Urothelium cell line (cell line): ENCODE measurements at regions not wholly inside any gene's neighbourhood (a gene's known extent, or its start where the extent isn't known, plus 50 kb on each side); places are given as distances from the start of the nearest gene placed in this dataset.

Experiments used
- DNase-seq: peaks from one replicate; pipeline ENCODE4 v3.0.0; 2011; ENCODE audit warnings: low spot score, mixed read lengths
- FAIRE-seq: peaks from 2 replicates; lab custom pipeline; 2011; peaks lifted over from hg19 to GRCh38; lab: Jason Lieb, UNC

DNA sequence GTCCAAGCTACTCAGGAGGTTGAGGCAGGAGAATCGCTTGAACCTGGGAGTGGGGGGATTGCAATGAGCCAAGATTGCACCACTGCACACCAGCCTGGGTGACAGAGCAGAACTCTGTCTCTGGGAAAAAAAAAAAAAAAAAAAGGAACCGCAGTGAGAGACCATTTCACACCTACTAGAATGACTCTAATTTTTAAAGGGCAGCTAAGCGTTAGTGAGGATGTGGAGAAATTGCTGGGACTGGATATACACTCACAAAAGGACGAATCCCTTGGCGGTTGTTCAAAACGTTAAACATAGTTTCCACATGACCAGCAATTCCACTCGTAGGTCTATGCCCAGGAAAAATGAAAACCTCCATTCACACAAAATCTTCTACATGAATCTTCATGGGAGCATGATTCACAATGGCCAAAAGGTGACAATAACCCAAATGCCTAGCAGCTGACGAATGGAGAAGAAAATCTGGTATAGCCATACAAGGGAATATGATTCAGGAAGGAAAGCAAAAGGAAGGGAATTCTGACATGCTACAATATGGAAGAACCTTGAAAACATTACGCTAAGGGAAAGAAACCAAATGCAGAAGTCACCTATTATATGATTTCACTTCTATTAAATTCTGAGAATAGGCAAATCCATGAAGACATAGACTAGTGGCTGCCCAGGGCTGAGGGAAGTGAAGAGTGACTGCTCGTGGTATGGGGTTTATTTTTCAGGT is 127.0 kb downstream of the CHSY1 start:
- DNase-seq (peak; percentile 49), FAIRE-seq (no peak)

DNA sequence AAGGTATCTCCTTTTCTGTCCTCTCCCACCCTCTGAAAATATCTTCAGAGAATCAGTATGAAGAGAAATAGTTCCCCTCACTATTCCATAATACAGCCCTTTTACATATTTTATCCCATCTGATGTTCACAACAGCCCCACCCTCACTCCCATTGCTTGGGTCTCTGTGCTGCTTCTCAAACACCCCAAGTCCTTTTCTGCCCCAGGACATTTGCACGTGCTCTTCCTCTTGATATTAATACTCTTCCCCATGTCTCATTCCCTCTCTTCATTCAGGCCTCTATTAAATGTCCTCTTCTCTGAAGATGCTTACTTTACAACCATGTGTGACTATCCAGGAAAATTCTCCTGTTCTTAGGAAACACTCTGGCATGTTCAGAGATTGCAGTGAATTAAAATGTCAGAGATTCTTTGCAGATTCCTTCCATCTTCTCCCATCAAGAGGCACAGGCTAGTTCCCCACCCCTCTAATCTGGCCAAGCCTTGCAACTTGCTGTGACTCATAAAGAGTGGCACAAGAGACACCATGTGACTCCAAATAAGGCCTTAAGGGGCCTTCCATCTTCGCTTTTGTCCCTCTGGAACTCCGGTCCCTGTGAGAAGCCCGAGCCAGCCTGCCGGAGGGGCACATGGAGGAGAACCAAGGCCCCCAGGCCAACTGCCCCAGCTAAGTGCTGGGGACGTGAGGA is 128.5 kb downstream of the CHSY1 start:
- FAIRE-seq (no peak), DNase-seq (no peak)

DNA sequence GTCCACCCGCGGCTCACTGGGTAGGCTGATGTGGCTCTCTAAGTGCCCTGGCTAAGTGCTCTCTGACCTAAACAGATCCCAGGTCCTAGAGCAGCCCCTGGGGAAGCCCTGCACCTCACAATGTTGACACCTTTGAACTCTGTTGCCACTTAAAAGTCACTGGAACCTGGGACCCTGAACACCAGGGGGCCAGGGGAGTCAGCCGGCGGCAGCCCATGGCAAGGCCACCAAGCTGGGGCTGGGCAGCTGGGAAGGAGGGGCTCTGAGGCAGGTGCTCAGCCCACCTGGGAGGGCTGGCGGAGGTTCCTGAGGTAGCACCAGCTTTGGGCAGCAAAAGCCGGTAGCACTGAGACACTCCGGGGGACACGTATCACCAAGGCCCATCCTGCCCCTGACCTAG is 129.0 kb downstream of the CHSY1 start:
- DNase-seq (no peak), FAIRE-seq (no peak)

DNA sequence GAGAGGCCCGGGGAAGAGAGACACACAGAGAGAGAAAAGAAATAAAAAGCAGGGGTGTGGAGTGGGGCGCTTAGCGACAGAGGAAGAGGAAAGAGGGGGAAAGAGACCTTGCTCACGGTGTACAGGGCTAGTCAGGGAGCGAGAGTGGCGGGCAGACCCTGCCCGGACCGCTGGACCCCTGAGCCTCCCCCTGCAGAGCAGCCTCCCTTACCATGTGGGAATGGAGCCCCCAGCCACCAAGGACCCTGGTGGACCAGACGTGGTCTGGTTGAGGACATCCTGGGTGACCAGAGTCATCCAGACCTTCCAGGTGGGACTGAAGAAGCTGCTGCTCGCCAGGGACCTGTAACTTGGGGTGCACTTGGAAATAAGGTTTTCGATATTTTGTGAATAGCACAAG is 129.6 kb downstream of the CHSY1 start:
- DNase-seq = no peak
- no peak for FAIRE-seq

DNA sequence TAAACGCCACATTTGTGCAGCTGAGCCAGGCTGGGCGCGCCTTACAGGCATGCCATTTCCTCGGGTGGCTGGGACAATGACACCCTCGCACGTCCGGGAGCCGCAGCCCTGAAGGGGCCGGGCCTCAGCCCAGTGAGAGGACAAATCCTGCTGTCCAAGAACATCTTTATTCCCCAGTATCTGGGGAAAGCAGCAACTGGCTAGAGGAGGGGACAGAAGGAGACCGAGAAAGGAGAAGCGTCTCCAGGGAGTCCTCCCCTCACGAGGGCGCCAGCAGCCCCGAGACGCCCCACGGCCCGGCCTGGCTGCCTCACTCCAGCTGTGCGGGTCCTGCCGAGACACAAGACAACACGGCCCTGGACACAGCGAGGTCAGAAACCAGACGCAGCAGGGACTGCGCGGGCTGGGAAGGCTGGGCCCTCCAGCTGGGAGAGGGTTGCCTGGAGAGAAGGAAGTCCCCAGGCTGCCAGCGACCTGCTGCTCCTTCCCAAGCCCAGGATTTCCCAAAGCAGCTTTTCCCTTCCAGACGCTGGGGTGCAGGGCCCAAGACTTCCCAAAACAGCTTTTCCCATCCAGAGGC is 130.2 kb downstream of the CHSY1 start:
- DNase-seq = no peak
- no peak for FAIRE-seq

DNA sequence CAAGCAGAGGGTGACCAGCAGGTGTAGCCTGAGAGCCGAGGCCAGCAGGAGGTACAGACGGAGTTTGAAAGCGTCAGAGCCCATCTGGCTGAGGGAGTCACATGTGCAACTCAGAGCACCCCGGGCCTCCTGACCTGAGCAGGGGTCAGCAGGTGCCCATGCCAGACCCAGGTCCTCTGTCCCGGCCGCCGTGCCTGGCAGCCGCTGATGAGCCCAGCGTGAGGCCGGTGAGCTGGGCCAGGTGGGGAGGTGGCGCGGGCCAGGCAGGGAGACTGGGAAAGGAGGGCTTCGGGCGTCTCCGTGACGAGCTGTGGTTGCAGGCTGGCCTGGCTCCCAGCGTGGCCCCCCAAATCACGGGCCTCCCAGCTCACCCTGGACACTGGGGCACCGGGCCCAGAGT is 130.9 kb downstream of the CHSY1 start:
- no peak for DNase-seq
- no peak for FAIRE-seq

DNA sequence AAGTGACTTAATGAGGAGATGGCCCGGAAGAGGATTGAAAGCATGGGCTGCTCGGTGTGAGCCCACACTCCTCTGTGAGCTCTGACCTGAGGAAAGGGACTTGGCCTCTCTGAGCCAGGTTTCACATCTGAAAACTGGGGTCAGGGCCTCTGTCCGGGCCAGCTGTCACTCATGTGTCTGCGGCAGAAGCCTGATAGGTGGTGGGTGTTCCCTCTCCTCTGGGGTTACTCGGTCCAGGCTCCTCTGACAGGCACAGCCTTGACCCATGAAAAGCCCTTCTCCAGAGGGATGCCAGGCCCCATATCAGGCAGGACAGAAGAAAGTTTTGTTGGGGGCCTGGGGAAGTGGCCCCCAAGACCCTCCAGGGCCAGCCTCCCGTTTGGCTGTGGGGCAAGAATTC is 131.4 kb downstream of the CHSY1 start:
- DNase-seq = no peak
- no peak for FAIRE-seq
